HFFc6 (cell line): ENCODE measurements at regions not wholly inside any gene's neighbourhood (a gene's known extent, or its start where the extent isn't known, plus 50 kb on each side); places are given as distances from the start of the nearest gene placed in this dataset.

Experiments
- DNase-seq: peaks from one replicate; pipeline ENCODE4 v3.0.0-alpha.2; 2018
- H3K27ac Mint-ChIP-seq: 2 replicates; pipeline ENCODE4 v1.8.0; 2020; ENCODE audit warnings: mild to moderate bottlenecking, mixed read lengths
- H3K27me3 Mint-ChIP-seq: 2 replicates; pipeline ENCODE4 v1.8.0; 2021; ENCODE audit warnings: mild to moderate bottlenecking, moderate library complexity, mixed read lengths; ENCODE audit not compliant: insufficient read depth
- H3K36me3 Mint-ChIP-seq: 2 replicates; pipeline ENCODE4 v1.8.0; 2021; ENCODE audit warnings: low read depth, mixed read lengths
- H3K4me1 Mint-ChIP-seq: 2 replicates; pipeline ENCODE4 v1.8.0; 2020; ENCODE audit warnings: low read depth, mixed read lengths
- H3K4me3 Mint-ChIP-seq: 2 replicates; pipeline ENCODE4 v1.8.0; 2020; ENCODE audit warnings: mild to moderate bottlenecking, moderate library complexity, mixed read lengths
- H3K9me3 Mint-ChIP-seq: 2 replicates; pipeline ENCODE4 v1.8.0; 2020; ENCODE audit warnings: mild to moderate bottlenecking, mixed read lengths
- CTCF ChIP-seq: fragments of 200-600 bp; sonication (generic); IDR thresholded peaks from 2 replicates; pipeline ENCODE4 v1.5.0; 2021; ENCODE audit warnings: antibody characterized with exemption, mild to moderate bottlenecking

GRCh38 chr7:93765475-93765874, 125.1 kb downstream of the TFPI2 start:
- Mint-ChIP-seq H3K27me3 (peaks cover 4% of the 10 kb centered on the region; the same call in 1 of the 2 replicates), H3K4me3 (no peak overlapping the region), H3K36me3 (no peaks in the 10 kb centered on the region), H3K27ac (no peak overlapping the region), H3K9me3 (no peaks in the 10 kb centered on the region), H3K4me1 (no peaks in the 10 kb centered on the region)
- no peak for TF ChIP-seq CTCF
- no peak for DNase-seq

- Mint-ChIP-seq H3K36me3 (no peaks in the 10 kb centered on the region), H3K27me3 (0 out of 2 replicates have a peak, but pooled peaks cover 2% of the 10 kb centered on the region), H3K4me1 (no peaks in the 10 kb centered on the region), H3K9me3 (no peaks in the 10 kb centered on the region), H3K27ac (no peak overlapping the region), H3K4me3 (no peak overlapping the region)
- no peak for DNase-seq
- TF ChIP-seq CTCF, result no peak
These were observed 131.9 kb downstream of the TFPI2 start for GRCh38 chr7:93758631-93759030.

- no peak overlapping the region for H3K4me3 Mint-ChIP-seq
- H3K27me3 Mint-ChIP-seq, result 0 out of 2 replicates have a peak, but pooled peaks cover 2% of the 10 kb centered on the region
- no peaks in the 10 kb centered on the region for H3K4me1 Mint-ChIP-seq
- DNase-seq, result no peak
- H3K9me3 Mint-ChIP-seq, result no peaks in the 10 kb centered on the region
- no peak for TF ChIP-seq CTCF
- H3K27ac Mint-ChIP-seq, result no peak overlapping the region
- H3K36me3 Mint-ChIP-seq, result no peaks in the 10 kb centered on the region
These were observed 133.1 kb downstream of the TFPI2 start for GRCh38 chr7:93757426-93757825.

GRCh38 chr7:93756890-93757289, 133.7 kb downstream of the TFPI2 start:
- no peak overlapping the region for H3K27ac Mint-ChIP-seq
- no peaks in the 10 kb centered on the region for H3K9me3 Mint-ChIP-seq
- no peak overlapping the region for H3K4me3 Mint-ChIP-seq
- H3K4me1 Mint-ChIP-seq, result no peaks in the 10 kb centered on the region
- no peak for DNase-seq
- 0 out of 2 replicates have a peak, but pooled peaks cover 2% of the 10 kb centered on the region for H3K27me3 Mint-ChIP-seq
- H3K36me3 Mint-ChIP-seq, result no peaks in the 10 kb centered on the region
- no peak for TF ChIP-seq CTCF

- Mint-ChIP-seq H3K27ac (no peak overlapping the region), H3K4me1 (no peaks in the 10 kb centered on the region), H3K36me3 (no peaks in the 10 kb centered on the region), H3K9me3 (no peaks in the 10 kb centered on the region), H3K27me3 (no peaks in the 10 kb centered on the region), H3K4me3 (no peak overlapping the region)
- no peak for DNase-seq
- TF ChIP-seq CTCF, result no peak
These were observed 139.1 kb downstream of the TFPI2 start for GRCh38 chr7:93751421-93751820.

- H3K27ac Mint-ChIP-seq, result no peak overlapping the region
- H3K27me3 Mint-ChIP-seq, result no peaks in the 10 kb centered on the region
- H3K36me3 Mint-ChIP-seq, result no peaks in the 10 kb centered on the region
- H3K4me3 Mint-ChIP-seq, result no peak overlapping the region
- H3K9me3 Mint-ChIP-seq, result no peaks in the 10 kb centered on the region
- DNase-seq, result no peak
- no peaks in the 10 kb centered on the region for H3K4me1 Mint-ChIP-seq
- TF ChIP-seq CTCF, result no peak
These were observed 139.6 kb downstream of the TFPI2 start for GRCh38 chr7:93750986-93751385.
